ENCODE measurements at regions not wholly inside any gene's neighbourhood (a gene's known extent, or its start where the extent isn't known, plus 50 kb on each side); places are given as distances from the start of the nearest gene placed in this dataset.

GRCh38 chr5:68528821-68529273 is 313.3 kb downstream of the PIK3R1 start:
- no peak overlapping the region for H3K4me3 Mint-ChIP-seq
- no peaks in the 10 kb centered on the region for H3K4me1 Mint-ChIP-seq (ENCODE audit: low read depth)

DNA sequence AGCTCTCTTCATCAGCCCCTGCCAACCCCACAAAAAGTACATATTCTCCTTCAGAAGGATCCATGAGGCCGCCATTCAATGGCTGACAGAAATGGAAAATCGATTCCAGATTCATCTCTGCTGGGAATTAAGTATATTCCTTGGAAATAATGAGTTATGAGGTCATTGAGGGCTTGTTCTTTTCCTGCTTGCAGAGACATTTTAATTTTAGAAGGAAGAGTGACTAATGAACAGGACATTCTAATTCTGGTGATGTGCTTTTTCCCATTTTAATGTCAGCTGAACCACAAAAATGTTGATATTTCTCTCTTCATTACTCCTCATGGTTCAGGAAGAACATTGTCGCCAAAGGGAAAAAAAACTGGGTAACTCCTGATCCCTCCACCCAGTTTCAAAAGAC is 314.0 kb downstream of the PIK3R1 start:
- Mint-ChIP-seq H3K27me3 (peaks cover 18% of the 10 kb centered on the region), H3K9me3 (peaks cover 2% of the 10 kb centered on the region), H3K4me3 (no peak overlapping the region), H3K36me3 (ENCODE audit: low read depth) (no peaks in the 10 kb centered on the region), H3K27ac (no peak overlapping the region), H3K4me1 (ENCODE audit: low read depth) (no peaks in the 10 kb centered on the region)
- Histone ChIP-seq H3K9me3 (ENCODE audit: control insufficient read depth in 1 of 2, insufficient read depth in 1 of 2, low read length in 2 of 2) (no peaks in the 10 kb centered on the region), H3K36me3 (ENCODE audit: insufficient read depth, low read length) (no peaks in the 10 kb centered on the region), H3K4me1 (ENCODE audit: insufficient read depth, low read length) (no peaks in the 10 kb centered on the region), H3K4me3 (ENCODE audit: low read length) (no peak overlapping the region), H3K27me3 (ENCODE audit: control insufficient read depth in 1 of 2, insufficient read depth in 2 of 2, low read length in 2 of 2) (peaks cover 0 to 7% of the 10 kb centered on the region in 2 experiments), H3K27ac (ENCODE audit: low read depth in 1 of 2, low read length in 2 of 2) (no peak overlapping the region)
- ATAC-seq (ENCODE audit: poor library complexity), result no peak
- no peak for DNase-seq
- ChIA-PET CTCF (no interaction called here), POLR2A (no interaction called here)
- no peak for TF ChIP-seq CTCF (IDR thresholded peaks at IDR 0.05)
- intact Hi-C loops (cut with DNase I, micrococcal nuclease), result no loop called here

More at GRCh38 chr5:68528821-68529273, 313.3 kb downstream of the PIK3R1 start:
- Histone ChIP-seq H3K36me3 (ENCODE audit: insufficient read depth, low read length) (no peaks in the 10 kb centered on the region), H3K27me3 (ENCODE audit: control insufficient read depth in 1 of 2, insufficient read depth in 2 of 2, low read length in 2 of 2) (peaks cover 0 to 7% of the 10 kb centered on the region in 2 experiments), H3K4me1 (ENCODE audit: insufficient read depth, low read length) (no peaks in the 10 kb centered on the region), H3K27ac (ENCODE audit: low read depth in 1 of 2, low read length in 2 of 2) (no peak overlapping the region), H3K9me3 (ENCODE audit: control insufficient read depth in 1 of 2, insufficient read depth in 1 of 2, low read length in 2 of 2) (no peaks in the 10 kb centered on the region), H3K4me3 (ENCODE audit: low read length) (no peak overlapping the region)
- DNase-seq, result no peak
- intact Hi-C loops (cut with DNase I, micrococcal nuclease), result no loop called here
- ATAC-seq (ENCODE audit: poor library complexity), result no peak
- H3K9me3 Mint-ChIP-seq, result peaks cover 2% of the 10 kb centered on the region
- no peak for TF ChIP-seq CTCF (IDR thresholded peaks at IDR 0.05)
- H3K27me3 Mint-ChIP-seq, result peaks cover 18% of the 10 kb centered on the region
- H3K36me3 Mint-ChIP-seq (ENCODE audit: low read depth), result no peaks in the 10 kb centered on the region
- ChIA-PET POLR2A (no interaction called here), CTCF (no interaction called here)
- no peak overlapping the region for H3K27ac Mint-ChIP-seq

DNA sequence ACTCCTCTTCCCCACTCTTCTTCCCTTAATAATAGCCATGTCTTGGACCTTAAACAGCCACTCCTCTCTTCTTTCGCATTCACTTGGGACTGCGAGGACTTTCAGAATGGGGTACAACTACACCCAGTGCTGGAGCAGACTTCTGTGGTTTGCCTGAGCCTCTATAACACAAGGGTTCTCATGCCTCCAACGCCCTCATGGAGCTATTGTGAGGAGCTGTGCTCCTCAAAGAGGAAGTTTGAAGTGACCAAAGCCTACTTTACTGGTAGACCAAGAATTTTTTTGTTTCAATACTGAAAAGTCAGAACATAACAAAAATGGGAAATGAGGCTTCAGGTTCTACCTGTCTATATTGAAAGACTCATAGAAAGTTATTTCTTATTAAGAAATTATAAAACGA is 316.4 kb downstream of the PIK3R1 start:
- Histone ChIP-seq H3K27me3 (ENCODE audit: control insufficient read depth in 1 of 2, insufficient read depth in 2 of 2, low read length in 2 of 2) (peaks cover 5 to 7% of the 10 kb centered on the region in 2 experiments), H3K4me1 (ENCODE audit: insufficient read depth, low read length) (no peaks in the 10 kb centered on the region), H3K36me3 (ENCODE audit: insufficient read depth, low read length) (no peaks in the 10 kb centered on the region), H3K9me3 (ENCODE audit: control insufficient read depth in 1 of 2, insufficient read depth in 1 of 2, low read length in 2 of 2) (no peaks in the 10 kb centered on the region), H3K4me3 (ENCODE audit: low read length) (no peak overlapping the region), H3K27ac (ENCODE audit: low read depth in 1 of 2, low read length in 2 of 2) (no peak overlapping the region)
- H3K27me3 Mint-ChIP-seq, result peaks cover 35% of the 10 kb centered on the region
- H3K4me3 Mint-ChIP-seq, result no peak overlapping the region
- intact Hi-C loops (cut with DNase I, micrococcal nuclease), result no loop called here
- H3K36me3 Mint-ChIP-seq (ENCODE audit: low read depth), result no peaks in the 10 kb centered on the region
- peaks cover 2% of the 10 kb centered on the region for H3K9me3 Mint-ChIP-seq
- POLR2A ChIA-PET, result no interaction called here
- no peaks in the 10 kb centered on the region for H3K4me1 Mint-ChIP-seq (ENCODE audit: low read depth)
- no peak overlapping the region for H3K27ac Mint-ChIP-seq
- no peak for DNase-seq
- no peak for TF ChIP-seq CTCF (IDR thresholded peaks at IDR 0.05)
- no peak for ATAC-seq (ENCODE audit: poor library complexity)
- CTCF ChIA-PET, result interaction anchor here (0.6 kb wide), 1 partner anchor 1014 kb away, joined by 3 read pairs; no protein-coding TSS in a partner anchor

Data from CD4-positive, alpha-beta T cell (primary cell).